Esophagus squamous epithelium (tissue), 5 donors: ENCODE measurements at regions not wholly inside any gene's neighbourhood (a gene's known extent, or its start where the extent isn't known, plus 50 kb on each side); places are given as distances from the start of the nearest gene placed in this dataset.

Experiments
- DNase-seq: peaks from one replicate; lab custom pipeline; 2025; lab: John Stamatoyannopoulos, UW
- H3K27ac ChIP-seq, 4 donors: fragments of 200-600 bp; sonication (generic); one replicate each; pipeline ENCODE4 v1.5.1; 2016 to 2019; ENCODE audit warnings: mild to moderate bottlenecking in 1 of 4
- H3K27me3 ChIP-seq, 4 donors: fragments of 200-600 bp; sonication (generic); 1 replicate in 3 of 4; 2 replicates in 1 of 4; pipeline versions ENCODE4 v1.5.1 to v1.6.0; 2017 to 2021; ENCODE audit warnings: antibody characterized with exemption in 1 of 4
- H3K36me3 ChIP-seq, 3 donors: fragments of 200-600 bp; sonication (generic); one replicate each; pipeline ENCODE4 v1.5.1; 2016 to 2019
- H3K4me1 ChIP-seq, 3 donors: fragments of 200-600 bp; sonication (generic); one replicate each; pipeline ENCODE4 v1.5.1; 2017 to 2019
- H3K4me3 ChIP-seq, 4 donors: fragments of 200-600 bp; sonication (generic); 1 replicate in 3 of 4; 2 replicates in 1 of 4; pipeline ENCODE4 v1.5.1; 2016 to 2019; ENCODE audit warnings: mild to moderate bottlenecking in 2 of 4, moderate library complexity in 1 of 4
- H3K9me3 ChIP-seq, 3 donors: fragments of 200-600 bp; sonication (generic); one replicate each; pipeline ENCODE4 v1.5.1; 2016 to 2019
- CTCF ChIP-seq, 6 experiments: fragments of 450-650 bp in 4 of 6; fragments of 200-600 bp in 2 of 6; sonication (generic) in 2 of 6; IDR thresholded peaks; one replicate each; pipeline ENCODE4 v1.5.1; 2016 to 2019; ENCODE audit warnings: antibody characterized with exemption in 6 of 6, mild to moderate bottlenecking in 4 of 6, moderate library complexity in 4 of 6
- POLR2A ChIP-seq, 4 donors: fragments of 450-650 bp; IDR thresholded peaks; one replicate each; pipeline ENCODE4 v1.6.1; 2017; ENCODE audit warnings: antibody characterized with exemption in 4 of 4, mild to moderate bottlenecking in 4 of 4, moderate library complexity in 3 of 4
- WGBS, 2 donors: methylation state at CpG; one replicate each; pipeline ENCODE4 v1.1.5; 2018; 5-methylcytosine and 5-hydroxymethylcytosine counted together
- intact Hi-C: fragments of 100-400 bp; cut with DNase I; formaldehyde crosslinking; loops from one replicate; pipeline ENCODE4 v1.15.0; 2022
- donor health status: DM: yes; HTN: yes; CAD: no.

- Histone ChIP-seq H3K27ac (no peak overlapping the region), H3K9me3 (no peaks in the 10 kb centered on the region), H3K4me1 (no peaks in the 10 kb centered on the region), H3K36me3 (no peaks in the 10 kb centered on the region), H3K4me3 (no peak overlapping the region), H3K27me3 (no peaks in the 10 kb centered on the region)
- TF ChIP-seq CTCF (IDR thresholded peaks at IDR 0.05) (no peak), POLR2A (IDR thresholded peaks at IDR 0.05) (no peak)
- DNase-seq = no peak
- 90% methylated on average over 6 of the region's 6 CpGs for WGBS, 2 donors
- intact Hi-C loops = no loop called here
These were observed 460.3 kb downstream of the EPM2A start for GRCh38 chr6:145275019-145275418.

GRCh38 chr6:145275787-145276186 lies 459.5 kb downstream of the EPM2A start:
- Histone ChIP-seq H3K36me3 (no peaks in the 10 kb centered on the region), H3K4me1 (no peaks in the 10 kb centered on the region), H3K4me3 (no peak overlapping the region), H3K27me3 (no peaks in the 10 kb centered on the region), H3K27ac (no peak overlapping the region), H3K9me3 (no peaks in the 10 kb centered on the region)
- DNase-seq = no peak
- TF ChIP-seq POLR2A (IDR thresholded peaks at IDR 0.05) (no peak), CTCF (IDR thresholded peaks at IDR 0.05) (no peak)
- WGBS, 2 donors = 89 to 90% methylated on average over 1 of the region's 1 CpG
- intact Hi-C loops = no loop called here

GRCh38 chr6:145276756-145277155 lies 458.6 kb downstream of the EPM2A start:
- Histone ChIP-seq H3K27ac (no peak overlapping the region), H3K36me3 (no peaks in the 10 kb centered on the region), H3K4me3 (no peak overlapping the region), H3K27me3 (no peaks in the 10 kb centered on the region), H3K4me1 (no peaks in the 10 kb centered on the region), H3K9me3 (no peaks in the 10 kb centered on the region)
- intact Hi-C loops = no loop called here
- DNase-seq = no peak
- no peak for TF ChIP-seq POLR2A (IDR thresholded peaks at IDR 0.05)
- TF ChIP-seq CTCF (IDR thresholded peaks at IDR 0.05) = no peak

- Histone ChIP-seq H3K27ac (no peak overlapping the region), H3K4me1 (no peaks in the 10 kb centered on the region), H3K36me3 (no peaks in the 10 kb centered on the region), H3K4me3 (no peak overlapping the region), H3K9me3 (no peaks in the 10 kb centered on the region), H3K27me3 (no peaks in the 10 kb centered on the region)
- intact Hi-C loops = no loop called here
- DNase-seq = no peak
- 69 to 75% methylated on average over 4 of the region's 4 CpGs for WGBS, 2 donors
- TF ChIP-seq POLR2A (IDR thresholded peaks at IDR 0.05) = no peak
These were observed 457.8 kb downstream of the EPM2A start for GRCh38 chr6:145277358-145278086.

- 68 to 84% methylated on average over 2 of the region's 2 CpGs for WGBS, 2 donors
- no peaks in the 10 kb centered on the region for H3K27me3 ChIP-seq
- H3K36me3 ChIP-seq = no peaks in the 10 kb centered on the region
- DNase-seq = no peak
- no peaks in the 10 kb centered on the region for H3K9me3 ChIP-seq
- no peak overlapping the region for H3K27ac ChIP-seq
- intact Hi-C loops = no loop called here
- TF ChIP-seq CTCF (IDR thresholded peaks at IDR 0.05) (no peak), POLR2A (IDR thresholded peaks at IDR 0.05) (no peak)
- H3K4me3 ChIP-seq = no peak overlapping the region
- no peaks in the 10 kb centered on the region for H3K4me1 ChIP-seq
These were observed 457.0 kb downstream of the EPM2A start for GRCh38 chr6:145278163-145278807.
